NCI-H146 treated with DMSO at 0.1 percent for 48 hours (cell line): ENCODE measurements at regions not wholly inside any gene's neighbourhood (a gene's known extent, or its start where the extent isn't known, plus 50 kb on each side); places are given as distances from the start of the nearest gene placed in this dataset.

Experiments used
- DNase-seq: peaks from one replicate; lab custom pipeline; 2025; ENCODE audit not compliant: unreplicated experiment; lab: John Stamatoyannopoulos, UW

DNA sequence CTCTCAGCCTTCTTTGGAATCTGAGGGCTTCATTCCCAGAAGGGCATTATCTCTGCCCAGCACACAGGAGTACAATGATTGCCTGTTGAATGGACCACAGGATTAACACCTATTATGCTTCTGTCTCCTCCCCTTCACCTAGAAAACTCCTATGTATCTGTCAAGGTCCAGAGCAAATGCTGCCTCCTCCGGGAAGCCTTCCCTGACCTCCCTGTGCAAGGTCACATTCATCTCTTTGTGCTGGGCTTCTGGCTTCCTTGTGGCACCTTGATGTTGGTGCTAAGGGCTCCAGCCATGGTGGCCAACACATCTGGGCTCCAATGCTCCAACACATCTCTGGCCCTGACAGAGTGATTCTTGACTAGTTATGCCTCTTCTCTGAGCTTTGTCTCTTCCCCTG, 49.9 kb upstream of the ATP2B2 start:
- DNase-seq, result no peak

- no peak for DNase-seq
Measured at GRCh38 chr3:10556312-10556711, 50.9 kb upstream of the ATP2B2 start.

DNA sequence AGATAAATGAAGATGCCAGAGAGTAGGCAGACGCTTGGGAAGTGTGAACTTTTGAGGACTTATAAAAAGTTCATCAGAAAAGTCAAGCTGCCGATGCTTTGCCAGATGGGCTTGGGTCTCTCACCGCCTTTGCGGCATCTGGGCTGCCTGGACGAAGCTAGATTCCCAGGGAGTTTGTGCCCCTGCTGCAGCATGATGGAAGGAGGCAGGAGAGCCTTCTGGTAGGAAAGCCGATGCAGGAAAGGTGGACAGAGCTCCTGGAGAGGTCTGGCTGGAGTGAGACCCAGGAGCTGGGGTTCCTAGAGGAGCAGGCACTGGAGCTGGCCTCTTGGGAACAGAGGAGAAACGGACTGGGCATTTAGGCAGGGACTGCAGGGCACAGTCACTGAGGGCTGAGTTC, 51.9 kb upstream of the ATP2B2 start:
- no peak for DNase-seq

DNA sequence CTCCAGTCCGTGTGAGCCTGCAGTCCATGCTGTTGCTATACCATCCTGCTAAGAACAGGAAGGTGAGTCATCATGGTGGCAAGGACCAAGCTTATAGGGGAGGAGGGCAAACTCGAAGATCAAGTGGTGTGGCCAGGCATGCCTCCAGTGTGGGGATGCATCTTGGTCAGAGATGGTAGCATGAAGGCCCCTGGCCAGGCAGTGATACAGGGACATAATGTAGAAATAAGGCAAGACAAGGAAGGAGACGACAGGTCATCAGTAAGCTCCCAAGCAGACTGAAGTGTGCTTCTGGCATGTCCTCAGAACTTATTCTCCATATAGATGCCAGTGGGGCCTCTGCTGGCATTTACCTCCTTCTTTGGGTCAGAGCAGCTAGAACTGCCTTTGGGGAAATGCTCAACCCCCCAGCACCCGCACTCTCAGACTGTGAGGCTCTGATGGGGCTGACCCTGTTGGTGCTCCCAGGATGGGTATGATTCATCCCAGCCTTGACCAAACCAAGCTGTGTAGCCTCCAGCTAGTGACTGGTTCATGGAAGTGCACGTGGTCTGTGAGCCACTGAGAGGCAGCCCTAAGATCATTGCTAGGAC, 52.5 kb upstream of the ATP2B2 start:
- DNase-seq, result no peak

DNA sequence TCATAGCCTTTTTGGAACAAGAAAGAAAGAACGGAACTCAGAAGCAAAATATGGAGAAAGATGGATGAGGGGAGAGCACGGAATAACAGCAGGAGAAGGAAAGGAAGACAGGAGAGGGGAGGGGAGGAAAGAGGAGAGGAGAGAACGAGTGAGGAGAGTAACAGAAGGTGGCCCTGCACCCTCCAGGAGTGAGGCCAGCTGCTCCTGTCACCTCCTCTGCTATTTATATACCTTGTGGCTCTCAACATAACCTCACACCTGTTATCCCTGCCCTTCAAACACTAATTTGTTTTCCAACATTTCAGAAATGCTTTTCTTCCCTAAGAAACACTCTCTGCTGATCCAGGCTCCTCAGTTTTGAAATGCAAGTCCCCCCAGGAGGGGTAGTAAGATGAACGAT, 53.4 kb upstream of the ATP2B2 start:
- DNase-seq, result no peak

DNA sequence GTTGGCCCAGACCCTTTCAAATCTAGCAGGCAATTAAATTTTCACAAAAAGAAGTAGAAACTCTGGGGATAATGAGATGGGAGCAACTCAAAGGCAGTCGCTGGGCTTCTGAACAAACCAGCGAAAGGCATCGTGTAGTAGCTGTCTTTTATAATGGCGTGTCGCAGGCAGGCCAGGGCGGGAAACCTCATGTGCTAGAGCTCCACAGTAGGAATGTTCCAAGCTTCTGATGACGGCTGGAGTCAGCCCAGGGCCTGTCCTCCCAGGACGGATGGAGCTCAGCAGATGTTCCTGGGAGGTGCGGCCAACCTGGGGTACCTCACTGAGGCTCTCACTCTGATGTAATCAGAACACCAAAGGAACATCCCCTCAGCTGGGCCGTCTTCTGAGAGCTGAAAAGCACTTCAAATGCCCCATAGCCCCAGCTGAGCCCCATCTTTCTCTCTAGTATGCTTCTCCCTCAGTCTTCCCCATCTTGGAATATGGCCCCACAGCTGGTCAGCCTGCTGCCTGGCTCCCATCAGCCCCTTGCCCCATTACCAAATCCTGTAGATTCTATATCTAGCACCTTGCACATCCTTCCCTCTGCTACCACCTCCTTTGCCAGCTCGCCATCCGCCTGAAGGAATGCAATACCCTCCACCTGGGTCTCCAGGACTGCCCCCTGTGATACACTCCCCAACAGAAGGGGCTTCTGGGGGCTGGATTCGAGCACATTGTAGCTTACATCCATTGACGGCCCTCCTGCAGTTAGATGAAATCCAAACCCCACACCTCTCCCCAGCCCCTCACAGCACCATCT, 54.9 kb upstream of the ATP2B2 start:
- no peak for DNase-seq

DNA sequence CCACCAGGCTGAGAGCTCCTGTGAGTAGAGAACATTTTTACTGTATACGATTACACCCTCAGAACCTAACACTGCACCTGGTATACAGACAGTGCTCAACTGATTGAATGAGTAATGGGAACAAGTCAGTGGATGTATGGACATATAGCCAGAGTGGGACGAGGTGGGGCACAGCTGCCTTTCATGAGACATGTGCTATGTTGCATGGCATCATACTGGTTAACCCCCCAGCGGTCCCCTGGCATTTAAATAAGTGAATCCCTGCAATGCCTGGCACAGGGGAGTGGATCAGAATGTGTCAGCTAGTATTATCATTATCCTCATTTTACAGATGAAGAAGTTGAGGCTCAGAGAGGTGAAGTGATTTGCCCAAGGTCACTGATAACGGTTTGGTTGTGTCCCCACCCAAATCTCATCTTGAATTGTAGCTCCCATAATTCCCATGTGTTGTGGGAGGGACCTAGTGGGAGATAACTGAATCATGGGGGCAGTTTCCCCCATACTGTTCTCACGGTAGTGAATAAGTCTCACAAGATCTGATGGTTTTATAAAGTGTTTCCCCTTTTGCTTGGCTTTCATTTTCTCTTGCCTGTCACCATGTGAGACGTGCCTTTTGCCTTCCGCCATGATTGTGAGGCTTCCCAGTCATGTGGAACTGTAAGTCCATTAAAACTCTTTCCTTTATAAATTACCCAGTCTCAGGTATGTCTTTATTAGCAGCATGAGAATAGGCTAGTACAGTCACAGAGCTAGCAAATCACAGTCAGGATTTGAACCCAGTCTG, 56.0 kb upstream of the ATP2B2 start:
- DNase-seq, result no peak

DNA sequence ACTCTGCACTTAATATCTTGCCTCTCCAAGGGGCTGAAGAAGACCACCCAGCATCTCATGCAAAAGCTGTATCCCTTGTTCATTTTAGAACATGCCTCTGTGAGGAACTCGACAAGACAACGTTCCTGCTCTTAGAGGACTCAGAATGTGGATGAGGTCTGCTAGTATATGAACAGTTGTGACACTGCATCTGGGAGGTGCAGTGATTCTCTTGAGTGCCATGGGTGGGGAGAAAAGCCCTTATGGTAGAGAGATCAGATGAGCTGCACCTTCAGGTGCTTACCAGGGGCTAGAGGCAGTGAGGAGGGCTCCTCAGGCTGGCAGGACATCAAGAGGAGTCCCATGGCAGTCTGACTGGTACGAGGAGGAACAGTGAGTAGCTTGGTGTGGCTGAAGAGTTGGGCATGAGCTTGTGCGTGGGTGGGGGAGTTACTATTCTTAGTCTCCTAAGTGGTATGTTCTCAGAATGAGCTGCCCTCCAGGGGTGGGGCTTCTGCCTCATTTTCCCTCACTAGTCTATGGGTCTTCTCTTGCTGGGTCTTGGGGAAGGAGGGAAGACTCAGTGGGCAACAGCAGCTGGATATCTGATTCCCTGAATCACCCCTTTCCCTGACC, 56.7 kb upstream of the ATP2B2 start:
- DNase-seq, result no peak

DNA sequence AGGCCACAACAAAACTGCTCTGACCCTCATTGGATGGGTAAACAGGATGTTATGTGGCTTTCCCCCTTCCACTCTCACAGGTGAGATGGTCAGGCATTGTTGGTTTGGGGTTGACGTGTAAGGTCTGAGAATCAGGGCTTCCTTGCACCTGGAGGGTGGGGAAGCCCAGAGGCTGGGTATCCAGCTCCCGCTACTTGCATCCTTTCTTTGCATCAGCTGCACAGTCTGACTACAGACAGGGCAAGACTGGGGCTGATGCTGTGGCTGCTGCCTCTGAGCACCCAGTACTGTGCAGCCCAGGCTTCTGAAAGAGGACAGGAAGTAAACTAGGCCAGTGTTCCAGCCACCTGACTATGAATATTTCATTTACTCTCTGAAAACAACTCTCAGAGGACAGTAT, 58.0 kb upstream of the ATP2B2 start:
- no peak for DNase-seq

- no peak for DNase-seq
Measured at GRCh38 chr3:10565814-10566213, 60.4 kb upstream of the ATP2B2 start.

- DNase-seq, result no peak
Measured at GRCh38 chr3:10566451-10566850, 61.1 kb upstream of the ATP2B2 start.

- no peak for DNase-seq
Measured at GRCh38 chr3:10568549-10568948, 63.2 kb upstream of the ATP2B2 start.

GRCh38 chr3:10570196-10570946, 65.0 kb upstream of the ATP2B2 start:
- DNase-seq, result no peak

DNA sequence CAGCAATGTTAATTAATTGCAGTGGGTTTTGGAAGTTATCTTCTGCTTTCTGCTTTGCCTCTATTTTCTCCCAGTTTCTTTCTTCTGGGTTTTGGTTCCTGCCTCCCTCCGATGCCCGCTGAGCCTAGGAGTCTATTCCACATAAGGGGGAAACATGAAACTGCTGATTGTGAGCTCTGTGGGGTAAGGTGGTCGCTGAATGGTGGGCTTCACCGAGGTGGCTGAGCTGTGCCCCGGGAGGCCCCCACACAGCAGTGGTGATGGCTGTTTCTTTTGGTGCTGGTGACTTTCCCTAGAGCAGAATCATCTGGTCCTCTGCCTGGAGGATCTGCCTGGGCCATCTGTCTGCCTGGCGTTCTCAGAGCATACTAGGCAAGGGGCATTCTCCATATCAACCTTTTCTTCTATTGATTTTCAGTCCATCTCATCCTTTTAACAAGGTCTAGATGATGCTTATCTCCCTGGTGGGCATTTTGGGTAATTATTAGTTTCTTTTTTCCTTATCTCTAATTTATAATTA, 68.8 kb upstream of the ATP2B2 start:
- DNase-seq, result no peak

DNA sequence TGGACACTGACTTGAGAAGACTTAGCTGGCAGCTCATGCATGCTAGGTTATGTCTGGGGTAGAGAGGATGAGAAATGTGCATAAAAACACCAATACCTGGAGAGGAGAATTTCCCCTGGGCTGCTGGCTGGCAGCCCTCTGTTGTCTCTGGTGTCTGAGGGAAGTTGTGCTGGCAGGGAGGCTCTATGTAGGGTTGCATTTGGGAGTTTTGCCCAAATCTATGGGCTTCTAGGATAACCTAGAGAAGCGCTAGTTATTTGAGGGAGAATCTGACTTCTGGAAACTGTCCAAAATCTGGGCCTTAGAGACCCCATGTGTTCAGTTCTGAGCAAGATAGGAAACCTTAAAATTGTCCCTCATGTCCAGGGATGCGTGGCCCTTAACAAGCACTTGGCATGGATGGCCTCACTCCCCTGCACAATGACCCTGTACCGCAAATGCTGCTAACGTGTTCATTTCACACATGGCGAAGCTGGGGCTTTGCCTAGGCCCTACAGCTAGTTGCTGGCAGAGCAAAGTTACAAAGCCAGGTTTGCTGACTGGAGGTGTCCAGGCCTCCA, 70.3 kb upstream of the ATP2B2 start:
- no peak for DNase-seq

DNA sequence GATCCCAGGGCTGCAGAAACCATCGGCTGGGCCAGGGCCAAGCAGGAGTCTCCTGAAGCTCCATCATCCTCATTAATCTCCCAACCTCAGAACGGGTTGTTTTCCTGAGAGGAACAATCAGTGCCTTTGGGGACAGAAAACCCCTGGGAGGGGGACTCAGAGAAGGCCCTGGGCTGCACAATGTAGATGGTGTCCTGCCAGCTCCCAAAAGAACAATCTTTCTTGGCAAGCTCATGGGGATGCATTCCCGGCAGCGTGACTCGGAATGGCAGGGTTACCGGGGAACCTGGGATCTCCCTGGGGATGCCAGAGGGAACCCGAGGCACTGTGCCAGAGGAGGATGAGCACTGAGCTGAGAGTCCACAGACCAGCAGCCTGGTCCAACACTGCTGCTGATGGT, 72.1 kb upstream of the ATP2B2 start:
- no peak for DNase-seq

DNA sequence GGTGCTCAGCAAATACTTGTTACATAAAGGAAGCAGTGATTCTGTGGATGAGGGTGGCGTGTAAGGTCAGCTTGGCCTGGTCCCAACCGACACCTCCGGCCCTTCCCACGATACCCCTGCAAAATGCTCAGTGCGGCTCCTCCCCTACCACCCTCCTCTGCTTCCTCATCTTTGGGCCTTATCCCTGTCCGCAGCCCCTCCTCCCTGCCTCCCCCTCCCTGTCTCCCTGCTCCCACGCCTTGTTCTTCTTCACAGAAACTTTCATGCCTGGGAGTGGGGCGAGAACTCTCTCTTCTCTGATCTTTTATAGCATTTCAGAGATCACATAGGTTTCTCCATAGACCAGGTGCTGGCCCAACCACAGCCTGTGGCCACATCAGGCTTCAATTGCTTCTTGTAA, 75.0 kb upstream of the ATP2B2 start:
- DNase-seq, result no peak

- no peak for DNase-seq
Measured at GRCh38 chr3:10581251-10581650, 75.9 kb upstream of the ATP2B2 start.

DNA sequence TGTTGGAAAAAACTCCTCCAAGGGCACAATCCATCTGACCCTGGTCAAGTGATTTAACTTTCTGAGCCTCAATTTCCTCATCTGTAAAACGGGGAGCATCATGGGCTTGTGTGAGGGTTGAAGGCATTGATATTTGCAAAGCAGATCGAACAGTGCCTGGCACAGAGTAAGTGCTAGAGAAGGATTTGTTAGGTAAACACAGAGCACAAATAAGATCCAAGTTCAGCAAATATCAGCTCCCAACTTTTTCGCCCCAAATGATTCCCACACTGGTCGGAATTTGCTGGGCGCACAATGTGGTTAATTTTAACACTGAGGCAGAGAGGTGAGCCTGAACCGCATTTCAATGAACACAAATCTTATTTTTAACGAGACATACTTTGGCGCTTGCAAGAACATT, 76.3 kb upstream of the ATP2B2 start:
- no peak for DNase-seq

DNA sequence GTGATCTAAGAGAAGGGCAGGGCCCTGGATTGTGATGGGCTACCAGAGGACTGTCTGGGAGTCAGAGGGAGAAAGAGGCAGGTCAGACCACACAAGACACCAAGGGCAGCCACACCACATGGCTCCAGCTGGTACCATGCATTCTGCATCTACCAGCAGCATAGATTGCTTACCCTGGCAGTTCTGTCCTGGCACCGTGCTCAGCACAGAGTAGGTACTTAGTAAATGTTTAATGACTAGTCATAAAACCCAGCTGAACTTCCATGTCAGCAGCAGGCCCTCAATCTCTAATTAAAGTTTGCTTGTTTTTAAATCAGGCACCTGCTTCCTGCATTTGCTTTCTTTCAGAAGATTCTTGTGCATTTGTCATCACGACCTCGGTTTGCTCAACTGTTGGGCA, 77.3 kb upstream of the ATP2B2 start:
- DNase-seq, result no peak
